ENCODE measurements at regions not wholly inside any gene's neighbourhood (a gene's known extent, or its start where the extent isn't known, plus 50 kb on each side); places are given as distances from the start of the nearest gene placed in this dataset.

DNA sequence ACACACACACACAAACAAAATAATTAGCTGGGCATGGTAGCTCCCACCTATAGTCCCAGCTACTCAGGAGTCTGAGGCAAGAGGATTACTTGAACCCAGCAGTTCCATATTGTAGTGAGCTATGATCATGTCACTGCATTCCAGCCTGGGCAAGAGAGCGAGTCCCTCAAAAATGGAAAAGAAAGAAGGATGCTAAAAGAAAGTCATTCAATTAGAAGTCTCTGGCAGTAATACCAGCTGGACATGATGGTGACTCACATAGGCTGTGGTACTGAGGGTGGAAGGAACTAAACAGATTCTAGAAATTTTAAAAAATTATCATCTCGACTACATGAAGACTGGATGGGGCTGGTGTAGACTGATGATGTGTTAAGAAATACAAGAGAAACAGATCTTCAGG lies 385.3 kb downstream of the ETV1 start:
- TF ChIP-seq POLR2AphosphoS5 (IDR thresholded peaks at IDR 0.05; ENCODE audit: low read depth, low read length) (no peak), SIN3A (IDR thresholded peaks at IDR 0.05; ENCODE audit: borderline replicate concordance, insufficient read depth, low read length) (no peak), REST (IDR thresholded peaks at IDR 0.05; ENCODE audit: insufficient read depth in 1 of 2, low read depth in 2 of 2, low read length in 2 of 2) (no peak), TAF1 (IDR thresholded peaks at IDR 0.05; ENCODE audit: borderline replicate concordance, insufficient read depth, low read length) (no peak), FOXP2 (optimal IDR thresholded peaks at IDR 0.05; ENCODE audit: borderline replicate concordance, extremely low read depth, extremely low read length, insufficient read depth) (no peak)

DNA sequence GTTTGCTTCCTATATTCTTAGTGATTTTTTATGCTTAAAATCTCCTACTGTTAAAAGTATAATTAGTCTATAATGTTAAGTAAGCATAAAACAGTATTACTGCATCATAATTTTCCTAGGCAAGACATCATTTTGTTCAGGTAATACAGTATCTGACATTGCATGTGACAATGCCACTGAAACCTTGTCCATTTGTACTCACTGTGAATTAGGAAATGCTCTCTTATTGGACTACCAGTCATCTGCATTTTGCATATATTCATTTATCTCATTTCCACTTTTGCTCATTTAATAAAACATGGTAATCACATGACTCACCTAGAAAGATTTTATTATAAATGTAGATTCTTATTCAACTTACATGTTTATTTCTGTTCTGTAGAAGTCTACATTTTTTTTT lies 379.1 kb downstream of the ETV1 start:
- TF ChIP-seq FOXP2 (optimal IDR thresholded peaks at IDR 0.05; ENCODE audit: borderline replicate concordance, extremely low read depth, extremely low read length, insufficient read depth) (no peak), SIN3A (IDR thresholded peaks at IDR 0.05; ENCODE audit: borderline replicate concordance, insufficient read depth, low read length) (no peak), POLR2AphosphoS5 (IDR thresholded peaks at IDR 0.05; ENCODE audit: low read depth, low read length) (no peak), TAF1 (IDR thresholded peaks at IDR 0.05; ENCODE audit: borderline replicate concordance, insufficient read depth, low read length) (no peak), REST (IDR thresholded peaks at IDR 0.05; ENCODE audit: insufficient read depth in 1 of 2, low read depth in 2 of 2, low read length in 2 of 2) (no peak)

DNA sequence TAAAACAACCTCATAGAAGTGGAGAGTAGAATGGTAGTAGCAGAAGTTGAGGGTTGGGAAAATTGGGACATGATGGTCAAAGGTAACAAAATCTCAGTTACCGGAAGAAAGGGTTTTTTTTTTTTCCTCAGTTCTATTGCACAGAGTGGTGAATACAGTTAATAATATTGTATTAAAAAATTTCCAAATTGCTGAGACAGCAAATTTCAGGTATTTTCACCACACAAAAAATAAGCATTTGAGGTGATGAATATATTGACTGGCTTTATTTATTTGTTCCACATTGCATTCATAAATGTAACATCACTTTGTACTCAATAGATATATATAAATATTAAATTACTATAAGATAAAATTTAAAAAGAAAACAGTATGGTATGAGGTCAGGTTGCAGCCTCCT lies 373.8 kb downstream of the ETV1 start:
- TF ChIP-seq POLR2AphosphoS5 (IDR thresholded peaks at IDR 0.05; ENCODE audit: low read depth, low read length) = no peak
- no peak for TF ChIP-seq SIN3A (IDR thresholded peaks at IDR 0.05; ENCODE audit: borderline replicate concordance, insufficient read depth, low read length)
- TF ChIP-seq FOXP2 (optimal IDR thresholded peaks at IDR 0.05; ENCODE audit: borderline replicate concordance, extremely low read depth, extremely low read length, insufficient read depth) = no peak

DNA sequence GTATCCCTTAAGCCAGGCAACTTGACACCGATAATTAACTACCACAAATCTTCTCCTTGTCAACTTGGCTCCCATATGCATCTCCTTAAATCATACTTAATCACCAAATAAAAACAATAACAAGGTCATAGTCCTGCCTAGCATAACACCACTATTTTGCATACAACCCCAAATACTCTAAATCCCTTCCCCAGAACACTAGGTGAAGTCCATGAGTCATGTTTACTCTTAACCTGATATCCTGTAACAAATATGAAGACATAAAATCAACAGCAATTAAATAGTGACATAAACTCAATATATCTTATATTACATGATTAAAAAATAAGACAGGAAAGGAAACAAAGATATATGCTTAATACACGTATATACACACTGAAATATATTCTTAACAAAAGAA lies 362.0 kb downstream of the ETV1 start:
- TF ChIP-seq POLR2AphosphoS5 (IDR thresholded peaks at IDR 0.05; ENCODE audit: low read depth, low read length) = no peak
- TF ChIP-seq FOXP2 (optimal IDR thresholded peaks at IDR 0.05; ENCODE audit: borderline replicate concordance, extremely low read depth, extremely low read length, insufficient read depth) = no peak
- TF ChIP-seq REST (IDR thresholded peaks at IDR 0.05; ENCODE audit: insufficient read depth in 1 of 2, low read depth in 2 of 2, low read length in 2 of 2) = no peak
- no peak for TF ChIP-seq SIN3A (IDR thresholded peaks at IDR 0.05; ENCODE audit: borderline replicate concordance, insufficient read depth, low read length)
- no peak for TF ChIP-seq TAF1 (IDR thresholded peaks at IDR 0.05; ENCODE audit: borderline replicate concordance, insufficient read depth, low read length)

GRCh38 chr7:13628239-13629001 lies 361.0 kb downstream of the ETV1 start:
- TF ChIP-seq TAF1 (IDR thresholded peaks at IDR 0.05; ENCODE audit: borderline replicate concordance, insufficient read depth, low read length) (no peak), FOXP2 (optimal IDR thresholded peaks at IDR 0.05; ENCODE audit: borderline replicate concordance, extremely low read depth, extremely low read length, insufficient read depth) (no peak), SIN3A (IDR thresholded peaks at IDR 0.05; ENCODE audit: borderline replicate concordance, insufficient read depth, low read length) (no peak), POLR2AphosphoS5 (IDR thresholded peaks at IDR 0.05; ENCODE audit: low read depth, low read length) (no peak), REST (IDR thresholded peaks at IDR 0.05; ENCODE audit: insufficient read depth in 1 of 2, low read depth in 2 of 2, low read length in 2 of 2) (no peak)
